NCI-H446 treated with DMSO at 0.1 percent for 48 hours (cell line): ENCODE measurements at regions not wholly inside any gene's neighbourhood (a gene's known extent, or its start where the extent isn't known, plus 50 kb on each side); places are given as distances from the start of the nearest gene placed in this dataset.
A peak's percentile ranks its signal among the peaks of the same experiment; 100 is the strongest.

Experiments
- DNase-seq: peaks from one replicate; lab custom pipeline; 2025; lab: John Stamatoyannopoulos, UW

GRCh38 chr1:58430421-58431275 is 115.9 kb downstream of the OMA1 start:
- no peak for DNase-seq

GRCh38 chr1:58426918-58427317 is 119.6 kb downstream of the OMA1 start:
- no peak for DNase-seq

GRCh38 chr1:58422436-58422835 is 124.1 kb downstream of the OMA1 start:
- DNase-seq = no peak

- DNase-seq = no peak
Observed at GRCh38 chr1:58418283-58419228, 128.0 kb downstream of the OMA1 start.

- no peak for DNase-seq
Observed at GRCh38 chr1:58412071-58412580, 134.4 kb downstream of the OMA1 start.

GRCh38 chr1:58409890-58410289 is 136.6 kb downstream of the OMA1 start:
- no peak for DNase-seq

GRCh38 chr1:58409336-58409735 is 137.2 kb downstream of the OMA1 start:
- DNase-seq = no peak

- no peak for DNase-seq
Observed at GRCh38 chr1:58406301-58407071, 140.0 kb downstream of the OMA1 start.

GRCh38 chr1:58405660-58406059 is 140.9 kb downstream of the OMA1 start:
- DNase-seq = no peak

GRCh38 chr1:58403894-58404293 is 142.6 kb downstream of the OMA1 start:
- DNase-seq = no peak

- no peak for DNase-seq
Observed at GRCh38 chr1:58402444-58402843, 144.1 kb downstream of the OMA1 start.

- DNase-seq = peak; percentile 72
Observed at GRCh38 chr1:58401991-58402390, 144.5 kb downstream of the OMA1 start.

- no peak for DNase-seq
Observed at GRCh38 chr1:58399176-58399575, 147.3 kb downstream of the OMA1 start.

- DNase-seq = no peak
Observed at GRCh38 chr1:58398714-58399113, 147.8 kb downstream of the OMA1 start.

- no peak for DNase-seq
Observed at GRCh38 chr1:58397187-58397820, 149.2 kb downstream of the OMA1 start.

GRCh38 chr1:58396150-58396549 is 150.4 kb downstream of the OMA1 start:
- DNase-seq = no peak

GRCh38 chr1:58395355-58395754 is 151.2 kb downstream of the OMA1 start:
- DNase-seq = no peak

- no peak for DNase-seq
Observed at GRCh38 chr1:58392083-58392482, 154.4 kb downstream of the OMA1 start.

GRCh38 chr1:58391514-58391913 is 155.0 kb downstream of the OMA1 start:
- no peak for DNase-seq

- no peak for DNase-seq
Observed at GRCh38 chr1:58391056-58391455, 155.5 kb downstream of the OMA1 start.

- DNase-seq = no peak
Observed at GRCh38 chr1:58390091-58390490, 156.4 kb downstream of the OMA1 start.
